ENCODE measurements at regions not wholly inside any gene's neighbourhood (a gene's known extent, or its start where the extent isn't known, plus 50 kb on each side); places are given as distances from the start of the nearest gene placed in this dataset.

GRCh38 chr20:1801225-1801928, 93.8 kb upstream of the SIRPA start:
- TF ChIP-seq CTCF (optimal IDR thresholded peaks at IDR 0.05 in 1 of 3, IDR thresholded peaks at IDR 0.05 in 1 of 3, conservative IDR thresholded peaks at IDR 0.05 in 1 of 3; ENCODE audit: extremely low read depth in 1 of 3, insufficient read depth in 2 of 3, low read length in 3 of 3) (no peak), EZH2 (IDR thresholded peaks at IDR 0.05; ENCODE audit: low read length) (no peak)
